ENCODE measurements at regions not wholly inside any gene's neighbourhood (a gene's known extent, or its start where the extent isn't known, plus 50 kb on each side); places are given as distances from the start of the nearest gene placed in this dataset.

GRCh38 chr4:32789026-32789608 lies 2068.9 kb downstream of the PCDH7 start:
- no peak for TF ChIP-seq POLR2A (IDR thresholded peaks at IDR 0.05; ENCODE audit: low read depth)
- no peak for TF ChIP-seq CTCF (IDR thresholded peaks at IDR 0.05)
- no peak for TF ChIP-seq EP300 (IDR thresholded peaks at IDR 0.05)
